ENCODE measurements at regions not wholly inside any gene's neighbourhood (a gene's known extent, or its start where the extent isn't known, plus 50 kb on each side); places are given as distances from the start of the nearest gene placed in this dataset.

DNA sequence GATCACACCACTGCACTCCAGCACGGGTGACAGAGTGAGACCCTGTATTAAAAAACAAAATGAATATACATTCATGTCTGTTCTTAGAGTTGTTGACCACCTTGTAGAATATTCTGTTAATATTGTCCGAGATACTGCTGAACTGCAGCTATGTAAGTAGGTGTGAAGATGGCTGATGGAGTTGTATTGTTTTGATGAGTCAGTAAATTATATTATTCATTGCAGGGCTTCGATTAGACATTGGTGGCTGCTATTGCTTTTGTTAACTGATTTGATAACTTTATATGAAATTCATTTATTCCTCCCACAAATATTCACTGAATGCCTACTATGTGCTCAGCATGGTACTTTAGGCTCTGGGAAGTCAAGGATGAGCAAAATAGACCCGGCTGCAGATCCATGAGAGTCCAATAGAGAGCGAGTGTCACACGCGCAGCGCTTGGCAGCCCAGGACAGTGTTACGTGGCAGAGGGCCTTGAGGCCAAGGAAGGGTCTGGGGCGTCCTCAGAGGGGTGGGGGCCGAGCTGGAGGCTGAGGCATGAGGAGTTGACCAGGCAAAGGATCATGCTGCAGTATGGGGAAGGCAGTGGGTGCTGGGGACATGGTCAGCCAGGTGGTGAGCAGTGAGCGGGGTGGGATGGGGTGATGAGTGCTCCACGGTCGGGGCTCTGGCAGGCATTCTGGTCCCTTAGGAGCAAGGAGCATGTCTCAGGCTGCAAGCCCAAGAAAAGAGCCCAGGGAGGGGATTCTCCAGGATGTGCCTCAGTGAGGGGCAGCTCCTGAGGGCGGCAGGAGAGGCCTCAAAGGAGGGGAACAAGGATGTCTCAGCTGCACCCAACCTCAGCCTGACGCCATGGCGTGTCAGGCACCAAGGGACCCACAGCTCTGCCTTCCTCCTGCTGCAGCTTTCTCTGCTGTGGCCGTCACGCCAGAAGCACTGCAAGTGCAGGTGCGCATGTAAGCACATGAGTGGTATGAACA lies 243.5 kb downstream of the GADD45G start:
- TF ChIP-seq, protein P1, sequence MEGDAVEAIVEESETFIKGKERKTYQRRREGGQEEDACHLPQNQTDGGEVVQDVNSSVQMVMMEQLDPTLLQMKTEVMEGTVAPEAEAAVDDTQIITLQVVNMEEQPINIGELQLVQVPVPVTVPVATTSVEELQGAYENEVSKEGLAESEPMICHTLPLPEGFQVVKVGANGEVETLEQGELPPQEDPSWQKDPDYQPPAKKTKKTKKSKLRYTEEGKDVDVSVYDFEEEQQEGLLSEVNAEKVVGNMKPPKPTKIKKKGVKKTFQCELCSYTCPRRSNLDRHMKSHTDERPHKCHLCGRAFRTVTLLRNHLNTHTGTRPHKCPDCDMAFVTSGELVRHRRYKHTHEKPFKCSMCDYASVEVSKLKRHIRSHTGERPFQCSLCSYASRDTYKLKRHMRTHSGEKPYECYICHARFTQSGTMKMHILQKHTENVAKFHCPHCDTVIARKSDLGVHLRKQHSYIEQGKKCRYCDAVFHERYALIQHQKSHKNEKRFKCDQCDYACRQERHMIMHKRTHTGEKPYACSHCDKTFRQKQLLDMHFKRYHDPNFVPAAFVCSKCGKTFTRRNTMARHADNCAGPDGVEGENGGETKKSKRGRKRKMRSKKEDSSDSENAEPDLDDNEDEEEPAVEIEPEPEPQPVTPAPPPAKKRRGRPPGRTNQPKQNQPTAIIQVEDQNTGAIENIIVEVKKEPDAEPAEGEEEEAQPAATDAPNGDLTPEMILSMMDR (IDR thresholded peaks at IDR 0.05): no peak
- TF ChIP-seq POLR2A (IDR thresholded peaks at IDR 0.05) (no peak), EP300 (IDR thresholded peaks at IDR 0.05) (no peak)

Data from upper lobe of left lung (tissue), 4 donors.